ENCODE measurements at regions not wholly inside any gene's neighbourhood (a gene's known extent, or its start where the extent isn't known, plus 50 kb on each side); places are given as distances from the start of the nearest gene placed in this dataset.

DNA sequence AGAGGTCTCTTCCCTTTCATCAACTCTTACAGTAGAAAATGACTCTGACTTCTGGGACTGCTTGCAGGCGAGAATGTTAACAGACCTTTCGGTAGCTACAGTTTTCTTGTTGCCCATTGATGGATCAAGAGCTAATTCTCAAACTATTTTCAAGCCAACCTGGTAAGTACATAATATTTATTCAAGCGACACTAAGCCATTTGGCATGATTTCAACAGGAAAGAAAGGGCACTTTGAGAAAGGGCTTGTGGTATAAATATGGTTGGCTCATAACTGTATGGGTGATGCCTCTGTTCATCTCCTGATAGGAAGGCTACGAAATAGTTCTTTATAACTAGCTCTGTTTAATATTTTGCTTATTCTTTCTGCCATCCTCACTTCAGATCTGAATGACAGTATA is 196.2 kb upstream of the CNTN4 start:
- intact Hi-C loops (cut with DNase I, micrococcal nuclease): no loop called here
- no peak for ATAC-seq
- DNase-seq: no peak
- TF ChIP-seq, protein P1, sequence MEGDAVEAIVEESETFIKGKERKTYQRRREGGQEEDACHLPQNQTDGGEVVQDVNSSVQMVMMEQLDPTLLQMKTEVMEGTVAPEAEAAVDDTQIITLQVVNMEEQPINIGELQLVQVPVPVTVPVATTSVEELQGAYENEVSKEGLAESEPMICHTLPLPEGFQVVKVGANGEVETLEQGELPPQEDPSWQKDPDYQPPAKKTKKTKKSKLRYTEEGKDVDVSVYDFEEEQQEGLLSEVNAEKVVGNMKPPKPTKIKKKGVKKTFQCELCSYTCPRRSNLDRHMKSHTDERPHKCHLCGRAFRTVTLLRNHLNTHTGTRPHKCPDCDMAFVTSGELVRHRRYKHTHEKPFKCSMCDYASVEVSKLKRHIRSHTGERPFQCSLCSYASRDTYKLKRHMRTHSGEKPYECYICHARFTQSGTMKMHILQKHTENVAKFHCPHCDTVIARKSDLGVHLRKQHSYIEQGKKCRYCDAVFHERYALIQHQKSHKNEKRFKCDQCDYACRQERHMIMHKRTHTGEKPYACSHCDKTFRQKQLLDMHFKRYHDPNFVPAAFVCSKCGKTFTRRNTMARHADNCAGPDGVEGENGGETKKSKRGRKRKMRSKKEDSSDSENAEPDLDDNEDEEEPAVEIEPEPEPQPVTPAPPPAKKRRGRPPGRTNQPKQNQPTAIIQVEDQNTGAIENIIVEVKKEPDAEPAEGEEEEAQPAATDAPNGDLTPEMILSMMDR (IDR thresholded peaks at IDR 0.05): no peak
- Histone ChIP-seq H3K9me3 (no peaks in the 10 kb centered on the region), H3K4me3 (no peak overlapping the region), H3K36me3 (ENCODE audit: low read depth) (no peaks in the 10 kb centered on the region), H3K4me1 (ENCODE audit: low read depth) (no peaks in the 10 kb centered on the region)

DNA sequence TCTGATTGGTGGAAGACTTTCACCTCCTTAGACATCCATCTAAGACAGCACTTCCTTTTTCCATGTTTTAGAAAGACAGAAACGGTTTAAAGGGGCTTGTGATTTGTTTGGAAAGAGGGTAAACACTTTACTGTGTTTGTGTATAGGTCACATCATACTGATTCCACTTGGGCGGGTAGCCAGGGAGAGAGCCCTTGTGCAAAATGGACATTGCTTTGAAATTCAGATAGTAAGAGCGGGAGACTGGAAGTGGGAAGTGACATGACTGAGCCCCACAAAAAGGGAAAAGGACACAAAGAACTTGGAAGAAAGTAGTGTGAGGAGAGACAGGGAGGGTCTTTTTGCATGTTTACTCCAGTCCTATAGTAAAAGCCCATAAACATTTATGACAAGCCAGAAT is 195.6 kb upstream of the CNTN4 start:
- Histone ChIP-seq H3K4me1 (ENCODE audit: low read depth) (no peaks in the 10 kb centered on the region), H3K4me3 (no peak overlapping the region), H3K9me3 (no peaks in the 10 kb centered on the region), H3K36me3 (ENCODE audit: low read depth) (no peaks in the 10 kb centered on the region)
- ATAC-seq (no peak), DNase-seq (no peak)
- TF ChIP-seq, protein P1 (IDR thresholded peaks at IDR 0.05): no peak
- intact Hi-C loops (cut with DNase I, micrococcal nuclease): no loop called here

DNA sequence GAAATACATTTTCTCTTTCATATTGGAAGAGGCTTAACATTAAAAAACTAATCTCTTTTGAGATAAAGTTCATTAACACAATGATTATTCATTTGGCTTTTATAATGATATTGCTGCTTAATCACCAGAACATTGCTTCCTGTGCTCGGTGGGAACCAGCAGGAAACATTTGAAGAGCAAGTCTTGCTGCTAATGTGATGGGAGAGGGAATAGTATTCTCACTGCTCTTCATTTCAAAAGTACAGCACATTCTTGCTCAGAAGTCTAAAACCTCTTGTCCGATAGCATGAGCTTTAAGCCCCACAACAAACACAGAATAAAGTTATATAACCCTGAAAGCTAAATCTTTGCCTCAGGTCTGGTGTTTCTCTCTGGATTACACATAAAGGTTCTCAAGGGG is 190.8 kb upstream of the CNTN4 start:
- TF ChIP-seq, protein P1 (IDR thresholded peaks at IDR 0.05): no peak
- no peak for DNase-seq
- ATAC-seq: no peak

DNA sequence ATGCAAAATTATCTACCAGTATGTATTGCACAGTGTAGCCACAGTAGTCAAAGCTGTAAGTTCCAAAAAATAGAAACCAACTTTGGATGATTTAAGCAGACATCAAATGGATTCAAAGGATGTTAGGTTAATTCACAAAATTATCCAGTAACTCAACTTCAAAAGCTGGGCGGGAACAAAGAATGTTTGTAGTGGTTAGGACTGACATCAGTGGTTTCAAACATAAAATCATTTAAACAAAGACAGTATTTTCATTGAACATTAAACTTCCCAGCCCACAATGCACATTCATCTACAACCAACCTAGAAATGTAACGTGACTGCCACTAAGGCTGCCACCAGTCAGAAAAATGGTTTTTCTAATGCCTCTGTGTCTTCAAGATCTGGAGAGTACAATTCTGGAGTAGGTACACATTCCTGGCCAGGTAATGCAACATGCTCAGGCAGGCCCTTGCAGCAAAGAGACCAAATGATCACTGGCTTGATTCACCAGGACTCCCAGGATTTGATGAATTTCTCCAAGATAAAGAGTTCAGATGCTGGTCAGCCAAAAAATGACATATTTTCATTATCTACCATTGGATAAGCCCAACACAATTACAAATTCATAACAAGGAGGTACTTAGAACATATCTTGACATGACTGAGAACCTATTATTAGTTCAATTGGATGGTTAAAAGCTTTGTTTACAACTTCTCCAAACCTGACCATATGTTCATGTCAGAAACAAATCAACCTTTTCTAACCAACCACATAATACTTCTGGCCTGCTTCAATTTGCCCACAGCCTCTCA is 189.8 kb upstream of the CNTN4 start:
- no peak for ATAC-seq
- Histone ChIP-seq H3K4me1 (ENCODE audit: low read depth) (no peaks in the 10 kb centered on the region), H3K4me3 (no peak overlapping the region), H3K9me3 (no peaks in the 10 kb centered on the region), H3K36me3 (ENCODE audit: low read depth) (no peaks in the 10 kb centered on the region)
- TF ChIP-seq, protein P1 (IDR thresholded peaks at IDR 0.05): no peak
- intact Hi-C loops (cut with DNase I, micrococcal nuclease): no loop called here
- DNase-seq: no peak

More for the DNA sequence above, 190.8 kb upstream of the CNTN4 start:
- H3K4me1 ChIP-seq (ENCODE audit: low read depth): no peaks in the 10 kb centered on the region
- no peak overlapping the region for H3K4me3 ChIP-seq
- no peaks in the 10 kb centered on the region for H3K36me3 ChIP-seq (ENCODE audit: low read depth)
- intact Hi-C loops (cut with DNase I, micrococcal nuclease): no loop called here
- no peaks in the 10 kb centered on the region for H3K9me3 ChIP-seq

DNA sequence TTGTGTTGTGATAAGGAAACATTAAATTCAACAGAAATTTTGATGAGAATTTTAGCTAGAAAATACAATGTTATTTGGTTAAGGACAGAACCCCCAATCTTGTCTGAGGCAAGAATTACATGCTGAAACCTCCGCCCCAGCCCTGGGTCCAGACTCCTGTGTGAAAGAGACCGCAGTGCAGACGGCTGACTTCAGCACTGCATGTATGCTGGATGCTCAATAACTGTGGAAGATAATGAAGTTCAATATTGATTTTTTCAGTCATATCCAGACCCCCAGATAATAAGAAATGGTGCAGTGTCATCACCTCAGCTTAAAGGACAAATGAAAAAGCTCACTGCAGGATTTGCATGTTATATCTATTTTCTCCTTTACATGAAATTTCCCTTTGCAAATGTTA is 188.3 kb upstream of the CNTN4 start:
- TF ChIP-seq, protein P1 (IDR thresholded peaks at IDR 0.05): no peak
- Histone ChIP-seq H3K36me3 (ENCODE audit: low read depth) (no peaks in the 10 kb centered on the region), H3K4me1 (ENCODE audit: low read depth) (no peaks in the 10 kb centered on the region), H3K4me3 (no peak overlapping the region), H3K9me3 (no peaks in the 10 kb centered on the region)
- DNase-seq (no peak), ATAC-seq (no peak)
- intact Hi-C loops (cut with DNase I, micrococcal nuclease): no loop called here

Data from mucosa of descending colon (tissue), 3 donors.